ENCODE measurements at regions not wholly inside any gene's neighbourhood (a gene's known extent, or its start where the extent isn't known, plus 50 kb on each side); places are given as distances from the start of the nearest gene placed in this dataset.

- TF ChIP-seq REST (IDR thresholded peaks at IDR 0.05; ENCODE audit: insufficient read depth in 1 of 2, low read depth in 2 of 2, low read length in 2 of 2) (no peak), TAF1 (IDR thresholded peaks at IDR 0.05; ENCODE audit: borderline replicate concordance, insufficient read depth, low read length) (no peak), FOXP2 (optimal IDR thresholded peaks at IDR 0.05; ENCODE audit: borderline replicate concordance, extremely low read depth, extremely low read length, insufficient read depth) (no peak), POLR2AphosphoS5 (IDR thresholded peaks at IDR 0.05; ENCODE audit: low read depth, low read length) (no peak), SIN3A (IDR thresholded peaks at IDR 0.05; ENCODE audit: borderline replicate concordance, insufficient read depth, low read length) (no peak)
Observed at GRCh38 chr1:4960336-4960735, 305.9 kb downstream of the AJAP1 start.

DNA sequence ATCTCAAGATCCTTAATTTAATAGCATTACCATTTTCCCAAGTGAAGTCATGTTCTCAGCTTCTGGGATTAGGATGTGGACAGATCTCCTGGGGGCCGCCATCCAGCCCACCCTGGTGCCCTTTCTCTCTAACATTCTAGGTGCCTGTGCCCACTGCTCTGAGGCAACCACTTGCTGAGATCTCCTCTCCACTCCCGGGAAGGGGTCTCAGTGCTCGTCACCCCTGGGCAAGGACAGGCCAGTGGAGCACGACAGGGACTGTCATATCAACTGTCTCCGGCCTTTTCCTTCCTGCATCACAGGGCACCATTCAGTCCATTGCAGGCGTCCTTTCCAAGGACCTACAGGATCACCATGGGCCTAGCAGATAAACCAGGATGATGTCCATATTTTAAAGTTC lies 304.8 kb downstream of the AJAP1 start:
- no peak for TF ChIP-seq FOXP2 (optimal IDR thresholded peaks at IDR 0.05; ENCODE audit: borderline replicate concordance, extremely low read depth, extremely low read length, insufficient read depth)
- no peak for TF ChIP-seq SIN3A (IDR thresholded peaks at IDR 0.05; ENCODE audit: borderline replicate concordance, insufficient read depth, low read length)
- TF ChIP-seq REST (IDR thresholded peaks at IDR 0.05; ENCODE audit: insufficient read depth in 1 of 2, low read depth in 2 of 2, low read length in 2 of 2) = no peak
- TF ChIP-seq POLR2AphosphoS5 (IDR thresholded peaks at IDR 0.05; ENCODE audit: low read depth, low read length) = no peak
- TF ChIP-seq TAF1 (IDR thresholded peaks at IDR 0.05; ENCODE audit: borderline replicate concordance, insufficient read depth, low read length) = no peak

- no peak for TF ChIP-seq FOXP2 (optimal IDR thresholded peaks at IDR 0.05; ENCODE audit: borderline replicate concordance, extremely low read depth, extremely low read length, insufficient read depth)
Observed at GRCh38 chr1:4957027-4957426, 302.6 kb downstream of the AJAP1 start.

GRCh38 chr1:4954392-4954791 lies 300.0 kb downstream of the AJAP1 start:
- no peak for TF ChIP-seq FOXP2 (optimal IDR thresholded peaks at IDR 0.05; ENCODE audit: borderline replicate concordance, extremely low read depth, extremely low read length, insufficient read depth)
- TF ChIP-seq TAF1 (IDR thresholded peaks at IDR 0.05; ENCODE audit: borderline replicate concordance, insufficient read depth, low read length) = no peak
- TF ChIP-seq SIN3A (IDR thresholded peaks at IDR 0.05; ENCODE audit: borderline replicate concordance, insufficient read depth, low read length) = no peak
- no peak for TF ChIP-seq POLR2AphosphoS5 (IDR thresholded peaks at IDR 0.05; ENCODE audit: low read depth, low read length)
- TF ChIP-seq REST (IDR thresholded peaks at IDR 0.05; ENCODE audit: insufficient read depth in 1 of 2, low read depth in 2 of 2, low read length in 2 of 2) = no peak

DNA sequence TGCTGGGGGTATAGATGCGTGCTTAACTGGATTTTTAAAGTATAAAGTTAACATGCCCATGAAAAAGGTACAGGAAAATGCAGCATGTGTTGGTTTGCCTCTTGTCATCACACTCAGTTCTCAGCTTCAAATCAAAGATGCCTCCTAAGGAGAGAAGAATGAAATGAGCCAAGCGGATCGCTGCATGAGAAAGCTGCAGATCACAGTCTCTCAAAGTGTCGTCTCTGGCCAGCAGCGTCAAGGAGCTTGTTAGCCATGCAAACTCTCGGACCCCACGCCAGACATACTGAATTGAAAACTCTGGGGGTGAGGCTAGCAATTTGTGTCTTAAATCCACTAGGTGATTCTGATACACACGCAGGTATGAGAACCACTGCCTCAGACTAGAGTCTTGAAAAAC lies 297.2 kb downstream of the AJAP1 start:
- no peak for TF ChIP-seq POLR2AphosphoS5 (IDR thresholded peaks at IDR 0.05; ENCODE audit: low read depth, low read length)
- TF ChIP-seq SIN3A (IDR thresholded peaks at IDR 0.05; ENCODE audit: borderline replicate concordance, insufficient read depth, low read length) = no peak
- no peak for TF ChIP-seq FOXP2 (optimal IDR thresholded peaks at IDR 0.05; ENCODE audit: borderline replicate concordance, extremely low read depth, extremely low read length, insufficient read depth)
- no peak for TF ChIP-seq TAF1 (IDR thresholded peaks at IDR 0.05; ENCODE audit: borderline replicate concordance, insufficient read depth, low read length)
- no peak for TF ChIP-seq REST (IDR thresholded peaks at IDR 0.05; ENCODE audit: insufficient read depth in 1 of 2, low read depth in 2 of 2, low read length in 2 of 2)

All from PFSK-1 (cell line).